Liver (tissue), 8 donors: ENCODE measurements at regions not wholly inside any gene's neighbourhood (a gene's known extent, or its start where the extent isn't known, plus 50 kb on each side); places are given as distances from the start of the nearest gene placed in this dataset.

ENCODE experiments used
- DNase-seq: peaks from one replicate; pipeline ENCODE4 v3.0.0-alpha.2; 2017; ENCODE audit warnings: low spot score
- H3K27ac ChIP-seq, 2 donors: one replicate each; pipeline ENCODE4 v1.7.0; 2013; ENCODE audit warnings: inconsistent platforms in 2 of 2, low read length in 2 of 2, control low read depth in 1 of 2, low read depth in 1 of 2, mild to moderate bottlenecking in 1 of 2
- H3K27me3 ChIP-seq, 4 donors: one replicate each; pipeline versions ENCODE4 v1.6.1 to v1.7.0; 2013; ENCODE audit warnings: low read length in 3 of 4, inconsistent platforms in 1 of 4, mild to moderate bottlenecking in 1 of 4, moderate library complexity in 1 of 4; ENCODE audit not compliant: control insufficient read depth in 4 of 4, insufficient read depth in 4 of 4
- H3K36me3 ChIP-seq, 4 donors: one replicate each; pipeline versions ENCODE4 v1.6.1 to v1.7.0; 2013; ENCODE audit warnings: low read length in 3 of 4, mild to moderate bottlenecking in 3 of 4, low read depth in 1 of 4, moderate library complexity in 1 of 4; ENCODE audit not compliant: control insufficient read depth in 4 of 4, insufficient read depth in 3 of 4
- H3K4me1 ChIP-seq, 4 donors: one replicate each; pipeline versions ENCODE4 v1.6.1 to v1.7.0; 2013; ENCODE audit warnings: low read length in 3 of 4, mild to moderate bottlenecking in 3 of 4, moderate library complexity in 1 of 4; ENCODE audit not compliant: control insufficient read depth in 4 of 4, insufficient read depth in 4 of 4
- H3K4me3 ChIP-seq, 3 donors: one replicate each; pipeline versions ENCODE4 v1.6.1 to v1.7.0; 2013; ENCODE audit warnings: low read length in 3 of 3, control low read depth in 1 of 3, low read depth in 1 of 3, mild to moderate bottlenecking in 1 of 3
- H3K9ac ChIP-seq, 2 donors: one replicate each; pipeline ENCODE4 v1.7.0; 2013; ENCODE audit warnings: low read length in 2 of 2, mild to moderate bottlenecking in 2 of 2, moderate library complexity in 2 of 2, control low read depth in 1 of 2, low read depth in 1 of 2
- H3K9me3 ChIP-seq, 4 donors: one replicate each; pipeline versions ENCODE4 v1.6.1 to v1.7.0; 2013; ENCODE audit warnings: low read length in 3 of 4; ENCODE audit not compliant: control insufficient read depth in 4 of 4
- ATF3 ChIP-seq: IDR thresholded peaks from 2 replicates; pipeline ENCODE4 v1.6.1; 2016; ENCODE audit warnings: antibody characterized with exemption
- CTCF ChIP-seq: fragments of 150-350 bp; IDR thresholded peaks from 2 replicates; pipeline ENCODE4 v1.5.1; 2017; ENCODE audit warnings: improper control_type of control experiment, low read depth, low read length; ENCODE audit not compliant: missing input control
- EGR1 ChIP-seq, 2 donors: IDR thresholded peaks; 2 replicates each; pipeline ENCODE4 v1.6.1; 2016 to 2018; ENCODE audit warnings: antibody characterized with exemption in 2 of 2, low read depth in 2 of 2
- FOXA1 ChIP-seq: IDR thresholded peaks from 2 replicates; pipeline ENCODE4 v1.6.1; 2016; ENCODE audit warnings: antibody characterized with exemption
- FOXA2 ChIP-seq: IDR thresholded peaks from 2 replicates; pipeline ENCODE4 v1.6.1; 2016; ENCODE audit warnings: antibody characterized with exemption
- GABPA ChIP-seq, 2 donors: IDR thresholded peaks in 1 of 2; conservative IDR thresholded peaks in 1 of 2; 2 replicates each; pipeline ENCODE4 v1.6.1; 2016; ENCODE audit warnings: antibody characterized with exemption in 2 of 2, mild to moderate bottlenecking in 1 of 2, moderate library complexity in 1 of 2
- HNF4A ChIP-seq, 2 donors: conservative IDR thresholded peaks; 2 replicates each; pipeline ENCODE4 v1.6.1; 2016; ENCODE audit warnings: antibody characterized with exemption in 2 of 2, mild to moderate bottlenecking in 2 of 2
- HNF4G ChIP-seq: IDR thresholded peaks from 2 replicates; pipeline ENCODE4 v1.6.1; 2016; ENCODE audit warnings: antibody characterized with exemption
- JUND ChIP-seq, 2 donors: IDR thresholded peaks; 2 replicates each; pipeline ENCODE4 v1.6.1; 2016; ENCODE audit warnings: antibody characterized with exemption in 2 of 2
- MAX ChIP-seq: IDR thresholded peaks from 2 replicates; pipeline ENCODE4 v1.6.1; 2016; ENCODE audit warnings: antibody characterized with exemption
- NR2F2 ChIP-seq: IDR thresholded peaks from 2 replicates; pipeline ENCODE4 v1.6.1; 2016; ENCODE audit warnings: antibody characterized with exemption
- RAD21 ChIP-seq, 2 donors: IDR thresholded peaks; 2 replicates each; pipeline ENCODE4 v1.6.1; 2016; ENCODE audit warnings: antibody characterized with exemption in 2 of 2, mild to moderate bottlenecking in 2 of 2
- REST ChIP-seq: IDR thresholded peaks from 2 replicates; pipeline ENCODE4 v1.6.1; 2016; ENCODE audit warnings: antibody characterized with exemption, mild to moderate bottlenecking
- RXRA ChIP-seq, 2 donors: IDR thresholded peaks; 2 replicates each; pipeline ENCODE4 v1.6.1; 2017 to 2018; ENCODE audit warnings: antibody characterized with exemption in 2 of 2, mild to moderate bottlenecking in 1 of 2
- SP1 ChIP-seq: IDR thresholded peaks from 2 replicates; pipeline ENCODE4 v1.6.1; 2018; ENCODE audit warnings: antibody characterized with exemption, mild to moderate bottlenecking
- TAF1 ChIP-seq: conservative IDR thresholded peaks from 2 replicates; pipeline ENCODE4 v1.6.1; 2016; ENCODE audit warnings: antibody characterized with exemption, mild to moderate bottlenecking
- YY1 ChIP-seq: IDR thresholded peaks from 2 replicates; pipeline ENCODE4 v1.6.1; 2016; ENCODE audit warnings: antibody characterized with exemption, mild to moderate bottlenecking
- ZBTB33 ChIP-seq: IDR thresholded peaks from 2 replicates; pipeline ENCODE4 v1.6.1; 2016; ENCODE audit warnings: antibody characterized with exemption
- WGBS: extraction: QIAGEN DNeasy Blood & Tissue Kit; methylation state at CpG from one replicate; pipeline ENCODE4 v1.1.7; 2013; 5-methylcytosine and 5-hydroxymethylcytosine counted together
- donor health status: healthy.
- donor health status: healthy.
- donor health status: healthy.
- donor health status: healthy.
- donor health status: healthy.

GRCh38 chr9:135373151-135373685 is 106.4 kb upstream of the PPP1R26 start:
- Histone ChIP-seq H3K9ac (no peak overlapping the region), H3K27me3 (no peaks in the 10 kb centered on the region), H3K27ac (no peak overlapping the region), H3K36me3 (no peaks in the 10 kb centered on the region), H3K4me3 (no peak overlapping the region), H3K4me1 (no peaks in the 10 kb centered on the region), H3K9me3 (no peaks in the 10 kb centered on the region)
- no peak for DNase-seq
- 88% methylated on average over 22 of the region's 22 CpGs for WGBS
- TF ChIP-seq REST, result no peak
- TF ChIP-seq HNF4G, result no peak
- no peak for TF ChIP-seq TAF1

- no peaks in the 10 kb centered on the region for H3K36me3 ChIP-seq
- no peaks in the 10 kb centered on the region for H3K9me3 ChIP-seq
- 27% methylated on average over 10 of the region's 10 CpGs for WGBS
- DNase-seq, result no peak
- no peaks in the 10 kb centered on the region for H3K27me3 ChIP-seq
- no peak overlapping the region for H3K4me3 ChIP-seq
- no peaks in the 10 kb centered on the region for H3K4me1 ChIP-seq
- H3K27ac ChIP-seq, result no peak overlapping the region
- H3K9ac ChIP-seq, result no peak overlapping the region
- TF ChIP-seq NR2F2 (no peak), JUND (IDR thresholded peaks at IDR 0.05) (no peak), RAD21 (IDR thresholded peaks at IDR 0.05) (no peak), FOXA2 (no peak), REST (no peak), YY1 (no peak), FOXA1 (no peak), ATF3 (no peak), SP1 (no peak), EGR1 (IDR thresholded peaks at IDR 0.05; ENCODE audit: low read depth in 2 of 2) (no peak), CTCF (no peak), ZBTB33 (no peak), HNF4A (conservative IDR thresholded peaks at IDR 0.05) (no peak), RXRA (IDR thresholded peaks at IDR 0.05) (no peak), MAX (no peak), TAF1 (no peak), GABPA (IDR thresholded peaks at IDR 0.05 in 1 of 2, conservative IDR thresholded peaks at IDR 0.05 in 1 of 2) (no peak), HNF4G (no peak)
Observed at GRCh38 chr9:135373820-135374219, 105.8 kb upstream of the PPP1R26 start.
